C4-2B (cell line): ENCODE measurements at regions not wholly inside any gene's neighbourhood (a gene's known extent, or its start where the extent isn't known, plus 50 kb on each side); places are given as distances from the start of the nearest gene placed in this dataset.

Source experiments
- ZFX ChIP-seq: fragments of 450-650 bp; IDR thresholded peaks from 2 replicates; pipeline ENCODE4 v1.6.1; 2017
- TF ChIP-seq, protein P1 (sequence below): fragments of 450-650 bp; conservative IDR thresholded peaks from 2 replicates; pipeline ENCODE4 v1.5.1; 2017; ENCODE audit warnings: mild to moderate bottlenecking

GRCh38 chr11:105268404-105269062 is 129.0 kb upstream of the CARD18 start:
- TF ChIP-seq, protein P1, sequence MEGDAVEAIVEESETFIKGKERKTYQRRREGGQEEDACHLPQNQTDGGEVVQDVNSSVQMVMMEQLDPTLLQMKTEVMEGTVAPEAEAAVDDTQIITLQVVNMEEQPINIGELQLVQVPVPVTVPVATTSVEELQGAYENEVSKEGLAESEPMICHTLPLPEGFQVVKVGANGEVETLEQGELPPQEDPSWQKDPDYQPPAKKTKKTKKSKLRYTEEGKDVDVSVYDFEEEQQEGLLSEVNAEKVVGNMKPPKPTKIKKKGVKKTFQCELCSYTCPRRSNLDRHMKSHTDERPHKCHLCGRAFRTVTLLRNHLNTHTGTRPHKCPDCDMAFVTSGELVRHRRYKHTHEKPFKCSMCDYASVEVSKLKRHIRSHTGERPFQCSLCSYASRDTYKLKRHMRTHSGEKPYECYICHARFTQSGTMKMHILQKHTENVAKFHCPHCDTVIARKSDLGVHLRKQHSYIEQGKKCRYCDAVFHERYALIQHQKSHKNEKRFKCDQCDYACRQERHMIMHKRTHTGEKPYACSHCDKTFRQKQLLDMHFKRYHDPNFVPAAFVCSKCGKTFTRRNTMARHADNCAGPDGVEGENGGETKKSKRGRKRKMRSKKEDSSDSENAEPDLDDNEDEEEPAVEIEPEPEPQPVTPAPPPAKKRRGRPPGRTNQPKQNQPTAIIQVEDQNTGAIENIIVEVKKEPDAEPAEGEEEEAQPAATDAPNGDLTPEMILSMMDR, result no peak
- TF ChIP-seq ZFX, result no peak
